ENCODE measurements at regions not wholly inside any gene's neighbourhood (a gene's known extent, or its start where the extent isn't known, plus 50 kb on each side); places are given as distances from the start of the nearest gene placed in this dataset.

DNA sequence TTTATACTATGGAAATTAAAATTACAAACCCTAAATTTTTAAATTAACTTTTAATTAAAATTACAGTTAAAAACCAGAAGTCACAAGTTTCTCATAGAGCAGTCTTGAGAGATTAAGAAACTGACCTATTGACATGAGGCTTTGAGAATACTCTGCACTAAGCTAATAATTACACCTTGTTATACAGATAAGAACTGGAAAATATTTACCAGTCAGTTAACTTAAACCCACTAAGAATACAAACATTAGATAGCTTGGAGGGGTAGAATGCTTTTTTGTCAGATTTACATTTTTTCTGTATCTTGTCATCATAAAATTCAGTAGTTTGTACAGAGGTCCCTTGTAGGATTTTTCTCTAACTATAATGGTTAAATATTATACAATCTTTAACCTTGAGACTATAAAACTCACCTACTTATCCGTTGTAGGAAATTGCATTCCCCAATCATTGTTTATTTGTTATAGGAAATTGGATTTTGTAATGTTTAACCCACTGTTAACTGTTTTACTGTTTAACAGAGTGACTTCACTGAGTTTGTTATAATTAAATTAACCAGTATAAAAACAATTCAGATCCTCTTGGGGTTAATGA is 219.7 kb upstream of the PKDCC start:
- TF ChIP-seq, protein P1, sequence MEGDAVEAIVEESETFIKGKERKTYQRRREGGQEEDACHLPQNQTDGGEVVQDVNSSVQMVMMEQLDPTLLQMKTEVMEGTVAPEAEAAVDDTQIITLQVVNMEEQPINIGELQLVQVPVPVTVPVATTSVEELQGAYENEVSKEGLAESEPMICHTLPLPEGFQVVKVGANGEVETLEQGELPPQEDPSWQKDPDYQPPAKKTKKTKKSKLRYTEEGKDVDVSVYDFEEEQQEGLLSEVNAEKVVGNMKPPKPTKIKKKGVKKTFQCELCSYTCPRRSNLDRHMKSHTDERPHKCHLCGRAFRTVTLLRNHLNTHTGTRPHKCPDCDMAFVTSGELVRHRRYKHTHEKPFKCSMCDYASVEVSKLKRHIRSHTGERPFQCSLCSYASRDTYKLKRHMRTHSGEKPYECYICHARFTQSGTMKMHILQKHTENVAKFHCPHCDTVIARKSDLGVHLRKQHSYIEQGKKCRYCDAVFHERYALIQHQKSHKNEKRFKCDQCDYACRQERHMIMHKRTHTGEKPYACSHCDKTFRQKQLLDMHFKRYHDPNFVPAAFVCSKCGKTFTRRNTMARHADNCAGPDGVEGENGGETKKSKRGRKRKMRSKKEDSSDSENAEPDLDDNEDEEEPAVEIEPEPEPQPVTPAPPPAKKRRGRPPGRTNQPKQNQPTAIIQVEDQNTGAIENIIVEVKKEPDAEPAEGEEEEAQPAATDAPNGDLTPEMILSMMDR (IDR thresholded peaks at IDR 0.05) = no peak
- no peak overlapping the region for H3K27ac ChIP-seq (ENCODE audit: low read depth in 1 of 2, low read length in 2 of 2)
- no peak overlapping the region for H3K4me3 ChIP-seq (replicated peaks in 1 of 3; ENCODE audit: low read depth in 2 of 3, low read length in 3 of 3)
- no peak overlapping the region for H3K4me2 ChIP-seq (replicated peaks; ENCODE audit: extremely low read depth, low read length, poor library complexity, severe bottlenecking)
- peaks cover 6% of the 10 kb centered on the region for H3K4me1 Mint-ChIP-seq
- no peak overlapping the region for H3K27ac Mint-ChIP-seq
- H4K20me1 ChIP-seq (ENCODE audit: insufficient read depth, low read length) = no peaks in the 10 kb centered on the region
- WGBS (ENCODE audit: insufficient coverage) = no CpG with 5 or more reads among the region's 1 CpG
- no peak overlapping the region for H2AFZ ChIP-seq (ENCODE audit: insufficient read depth, low read depth, low read length, poor library complexity, severe bottlenecking)
- H3K4me1 ChIP-seq (ENCODE audit: control insufficient read depth in 1 of 2, insufficient read depth in 2 of 2, low read length in 2 of 2) = no peaks in the 10 kb centered on the region
- H3K27me3 Mint-ChIP-seq (ENCODE audit: low read depth in 3 of 3) = peaks cover 1 to 9% (median 7%) of the 10 kb centered on the region in 3 donors
- no peaks in the 10 kb centered on the region for H3K9me3 ChIP-seq (replicated peaks in 1 of 2; ENCODE audit: control insufficient read depth in 1 of 2, insufficient read depth in 1 of 2, low read length in 2 of 2)
- no peaks in the 10 kb centered on the region for H3K36me3 Mint-ChIP-seq
- H3K9me3 Mint-ChIP-seq = peaks cover 0 to 2% (median 0%) of the 10 kb centered on the region in 7 donors
- intact Hi-C loops (cut with micrococcal nuclease) = no loop called here
- H3K9ac ChIP-seq (ENCODE audit: insufficient read depth, low read length, poor library complexity, severe bottlenecking) = no peak overlapping the region
- no peaks in the 10 kb centered on the region for H3K79me2 ChIP-seq (ENCODE audit: insufficient read depth, low read length)
- H3K4me3 Mint-ChIP-seq = no peak overlapping the region
- H3K36me3 ChIP-seq (replicated peaks in 1 of 2; ENCODE audit: control insufficient read depth in 1 of 2, insufficient read depth in 2 of 2, low read length in 2 of 2) = no peaks in the 10 kb centered on the region
- DNase-seq = no peak
- H3K27me3 ChIP-seq (ENCODE audit: control insufficient read depth in 2 of 2, insufficient read depth in 2 of 2, low read length in 2 of 2) = peaks cover 0 to 7% of the 10 kb centered on the region in 2 donors

- no peaks in the 10 kb centered on the region for H3K36me3 ChIP-seq (replicated peaks in 1 of 2; ENCODE audit: control insufficient read depth in 1 of 2, insufficient read depth in 2 of 2, low read length in 2 of 2)
- no peak overlapping the region for H3K4me2 ChIP-seq (replicated peaks; ENCODE audit: extremely low read depth, low read length, poor library complexity, severe bottlenecking)
- Mint-ChIP-seq H3K27ac (no peak overlapping the region), H3K36me3 (no peaks in the 10 kb centered on the region), H3K4me3 (no peak overlapping the region), H3K9me3 (peaks cover 0 to under 1% (median 0%) of the 10 kb centered on the region in 7 donors), H3K4me1 (peaks cover 6% of the 10 kb centered on the region), H3K27me3 (ENCODE audit: low read depth in 3 of 3) (peaks cover 4 to 9% (median 7%) of the 10 kb centered on the region in 3 donors)
- intact Hi-C loops (cut with micrococcal nuclease) = no loop called here
- H3K9me3 ChIP-seq (replicated peaks in 1 of 2; ENCODE audit: control insufficient read depth in 1 of 2, insufficient read depth in 1 of 2, low read length in 2 of 2) = no peaks in the 10 kb centered on the region
- H4K20me1 ChIP-seq (ENCODE audit: insufficient read depth, low read length) = no peaks in the 10 kb centered on the region
- no peak for DNase-seq
- WGBS (ENCODE audit: insufficient coverage) = 85% methylated on average over 1 of the region's 1 CpG
- no peaks in the 10 kb centered on the region for H3K79me2 ChIP-seq (ENCODE audit: insufficient read depth, low read length)
- no peak overlapping the region for H2AFZ ChIP-seq (ENCODE audit: insufficient read depth, low read depth, low read length, poor library complexity, severe bottlenecking)
- H3K4me3 ChIP-seq (replicated peaks in 1 of 3; ENCODE audit: low read depth in 2 of 3, low read length in 3 of 3) = no peak overlapping the region
- peaks cover 0 to 7% of the 10 kb centered on the region in 2 donors for H3K27me3 ChIP-seq (ENCODE audit: control insufficient read depth in 2 of 2, insufficient read depth in 2 of 2, low read length in 2 of 2)
- H3K27ac ChIP-seq (ENCODE audit: low read depth in 1 of 2, low read length in 2 of 2) = no peak overlapping the region
- TF ChIP-seq, protein P1 (IDR thresholded peaks at IDR 0.05) = no peak
- H3K9ac ChIP-seq (ENCODE audit: insufficient read depth, low read length, poor library complexity, severe bottlenecking) = no peak overlapping the region
- H3K4me1 ChIP-seq (ENCODE audit: control insufficient read depth in 1 of 2, insufficient read depth in 2 of 2, low read length in 2 of 2) = no peaks in the 10 kb centered on the region
These were observed 218.8 kb upstream of the PKDCC start for GRCh38 chr2:41829052-41829451.
